ENCODE measurements at regions not wholly inside any gene's neighbourhood (a gene's known extent, or its start where the extent isn't known, plus 50 kb on each side); places are given as distances from the start of the nearest gene placed in this dataset.

DNA sequence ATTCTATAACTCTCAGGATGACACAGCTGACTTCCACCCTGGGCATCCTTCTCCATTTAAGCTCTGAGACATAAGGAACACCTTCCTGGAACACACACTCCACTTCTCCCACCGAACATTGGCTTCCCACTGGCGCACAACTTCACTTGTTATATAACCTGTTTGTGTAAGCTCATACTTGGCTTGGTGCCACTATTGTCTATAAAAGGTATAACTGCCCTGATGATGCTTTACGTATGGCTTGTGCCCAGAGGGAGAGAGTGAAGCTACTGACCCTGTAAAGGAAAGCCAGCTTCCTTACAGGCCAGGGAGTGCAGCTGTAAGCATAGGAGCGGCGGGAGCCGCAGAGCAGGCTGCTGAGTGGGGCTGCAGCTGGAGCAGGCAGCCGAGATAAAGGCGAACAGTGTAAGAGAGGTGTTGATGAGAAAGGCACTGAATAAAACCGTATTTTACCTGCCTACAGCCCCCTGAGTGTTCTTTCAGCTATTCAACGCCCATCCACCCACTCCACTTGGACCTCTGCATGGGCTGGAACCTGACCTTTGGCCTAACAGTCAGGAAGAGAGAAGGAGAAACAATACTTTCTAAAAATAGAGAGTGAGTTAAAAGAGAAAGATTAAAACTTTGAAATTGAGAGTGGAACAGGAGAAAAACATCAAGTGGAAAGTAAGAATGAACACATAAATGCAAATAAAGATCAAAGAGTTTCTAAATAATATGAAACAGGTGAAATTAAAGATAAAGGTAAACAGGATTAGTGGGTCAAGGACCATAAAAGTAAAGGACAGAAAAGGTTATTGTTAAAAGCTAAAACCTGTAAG is 252.1 kb upstream of the ARHGAP42 start:
- TF ChIP-seq TAF1 (IDR thresholded peaks at IDR 0.05; ENCODE audit: borderline replicate concordance, insufficient read depth, low read length) (no peak), POLR2AphosphoS5 (IDR thresholded peaks at IDR 0.05; ENCODE audit: low read depth, low read length) (no peak), SIN3A (IDR thresholded peaks at IDR 0.05; ENCODE audit: borderline replicate concordance, insufficient read depth, low read length) (no peak), FOXP2 (optimal IDR thresholded peaks at IDR 0.05; ENCODE audit: borderline replicate concordance, extremely low read depth, extremely low read length, insufficient read depth) (no peak)
- TF ChIP-seq, protein P1, sequence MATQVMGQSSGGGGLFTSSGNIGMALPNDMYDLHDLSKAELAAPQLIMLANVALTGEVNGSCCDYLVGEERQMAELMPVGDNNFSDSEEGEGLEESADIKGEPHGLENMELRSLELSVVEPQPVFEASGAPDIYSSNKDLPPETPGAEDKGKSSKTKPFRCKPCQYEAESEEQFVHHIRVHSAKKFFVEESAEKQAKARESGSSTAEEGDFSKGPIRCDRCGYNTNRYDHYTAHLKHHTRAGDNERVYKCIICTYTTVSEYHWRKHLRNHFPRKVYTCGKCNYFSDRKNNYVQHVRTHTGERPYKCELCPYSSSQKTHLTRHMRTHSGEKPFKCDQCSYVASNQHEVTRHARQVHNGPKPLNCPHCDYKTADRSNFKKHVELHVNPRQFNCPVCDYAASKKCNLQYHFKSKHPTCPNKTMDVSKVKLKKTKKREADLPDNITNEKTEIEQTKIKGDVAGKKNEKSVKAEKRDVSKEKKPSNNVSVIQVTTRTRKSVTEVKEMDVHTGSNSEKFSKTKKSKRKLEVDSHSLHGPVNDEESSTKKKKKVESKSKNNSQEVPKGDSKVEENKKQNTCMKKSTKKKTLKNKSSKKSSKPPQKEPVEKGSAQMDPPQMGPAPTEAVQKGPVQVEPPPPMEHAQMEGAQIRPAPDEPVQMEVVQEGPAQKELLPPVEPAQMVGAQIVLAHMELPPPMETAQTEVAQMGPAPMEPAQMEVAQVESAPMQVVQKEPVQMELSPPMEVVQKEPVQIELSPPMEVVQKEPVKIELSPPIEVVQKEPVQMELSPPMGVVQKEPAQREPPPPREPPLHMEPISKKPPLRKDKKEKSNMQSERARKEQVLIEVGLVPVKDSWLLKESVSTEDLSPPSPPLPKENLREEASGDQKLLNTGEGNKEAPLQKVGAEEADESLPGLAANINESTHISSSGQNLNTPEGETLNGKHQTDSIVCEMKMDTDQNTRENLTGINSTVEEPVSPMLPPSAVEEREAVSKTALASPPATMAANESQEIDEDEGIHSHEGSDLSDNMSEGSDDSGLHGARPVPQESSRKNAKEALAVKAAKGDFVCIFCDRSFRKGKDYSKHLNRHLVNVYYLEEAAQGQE (IDR thresholded peaks at IDR 0.05; ENCODE audit: insufficient read depth in 1 of 2, low read depth in 2 of 2, low read length in 2 of 2) = no peak

Measured in PFSK-1 (cell line).